ENCODE measurements at regions not wholly inside any gene's neighbourhood (a gene's known extent, or its start where the extent isn't known, plus 50 kb on each side); places are given as distances from the start of the nearest gene placed in this dataset.

- no peaks in the 10 kb centered on the region for H3K4me1 ChIP-seq
- H3K27ac ChIP-seq, result no peak overlapping the region
- no peak overlapping the region for H3K4me3 ChIP-seq (replicated peaks in 1 of 3)
- intact Hi-C loops (cut with DNase I), result no loop called here
- H3K27me3 ChIP-seq, result no peaks in the 10 kb centered on the region
- no peaks in the 10 kb centered on the region for H3K36me3 ChIP-seq
- no peaks in the 10 kb centered on the region for H3K9me3 ChIP-seq
- WGBS, 2 donors, result 77 to 83% methylated on average over 4 of the region's 4 CpGs
- TF ChIP-seq CTCF (IDR thresholded peaks at IDR 0.05) (no peak), POLR2A (IDR thresholded peaks at IDR 0.05) (no peak)
- DNase-seq, result no peak
Observed at GRCh38 chr15:96672629-96673028, 342.1 kb downstream of the NR2F2 start.

- Histone ChIP-seq H3K4me1 (no peaks in the 10 kb centered on the region), H3K9me3 (no peaks in the 10 kb centered on the region), H3K4me3 (replicated peaks in 1 of 3) (no peak overlapping the region), H3K27ac (no peak overlapping the region), H3K27me3 (no peaks in the 10 kb centered on the region), H3K36me3 (no peaks in the 10 kb centered on the region)
- no peak for TF ChIP-seq CTCF (IDR thresholded peaks at IDR 0.05)
- DNase-seq, result no peak
- intact Hi-C loops (cut with DNase I), result no loop called here
- 92 to 95% methylated on average over 3 of the region's 3 CpGs for WGBS, 2 donors
Observed at GRCh38 chr15:96678386-96678785, 347.9 kb downstream of the NR2F2 start.

GRCh38 chr15:96687388-96688107, 357.0 kb downstream of the NR2F2 start:
- 83 to 91% methylated on average over 5 of the region's 5 CpGs for WGBS, 2 donors
- Histone ChIP-seq H3K9me3 (no peaks in the 10 kb centered on the region), H3K4me3 (replicated peaks in 1 of 3) (no peak overlapping the region), H3K4me1 (no peaks in the 10 kb centered on the region), H3K27ac (no peak overlapping the region), H3K27me3 (no peaks in the 10 kb centered on the region), H3K36me3 (no peaks in the 10 kb centered on the region)
- intact Hi-C loops (cut with DNase I), result no loop called here
- DNase-seq, result no peak
- TF ChIP-seq CTCF (IDR thresholded peaks at IDR 0.05), result no peak
- TF ChIP-seq POLR2A (IDR thresholded peaks at IDR 0.05), result no peak

- Histone ChIP-seq H3K27me3 (no peaks in the 10 kb centered on the region), H3K4me1 (no peaks in the 10 kb centered on the region), H3K9me3 (no peaks in the 10 kb centered on the region), H3K4me3 (replicated peaks in 1 of 3) (no peak overlapping the region), H3K36me3 (no peaks in the 10 kb centered on the region), H3K27ac (no peak overlapping the region)
- TF ChIP-seq POLR2A (IDR thresholded peaks at IDR 0.05), result no peak
- TF ChIP-seq CTCF (IDR thresholded peaks at IDR 0.05), result no peak
- intact Hi-C loops (cut with DNase I), result no loop called here
- 30 to 53% methylated on average over 3 of the region's 3 CpGs for WGBS, 2 donors
- no peak for DNase-seq
Observed at GRCh38 chr15:96690733-96691132, 360.2 kb downstream of the NR2F2 start.

- TF ChIP-seq CTCF (IDR thresholded peaks at IDR 0.05) (no peak), POLR2A (IDR thresholded peaks at IDR 0.05) (no peak)
- no peak overlapping the region for H3K27ac ChIP-seq
- intact Hi-C loops (cut with DNase I), result no loop called here
Observed at GRCh38 chr15:96692826-96693225, 362.3 kb downstream of the NR2F2 start.

More at GRCh38 chr15:96692826-96693225, 362.3 kb downstream of the NR2F2 start:
- DNase-seq, result no peak
- Histone ChIP-seq H3K9me3 (no peaks in the 10 kb centered on the region), H3K36me3 (no peaks in the 10 kb centered on the region), H3K4me1 (no peaks in the 10 kb centered on the region), H3K4me3 (replicated peaks in 1 of 3) (no peak overlapping the region), H3K27me3 (no peaks in the 10 kb centered on the region)
- 90 to 91% methylated on average over 7 of the region's 7 CpGs for WGBS, 2 donors

All from thyroid gland (tissue), 4 donors.